HepG2 (cell line): ENCODE measurements at regions not wholly inside any gene's neighbourhood (a gene's known extent, or its start where the extent isn't known, plus 50 kb on each side); places are given as distances from the start of the nearest gene placed in this dataset.

Experiments used
- ATAC-seq: fragments of 200-7000 bp; cut with Tn5 transposase; 3 replicates; pipeline ENCODE4 v1.9.1; 2020; ENCODE audit warnings: mild to moderate bottlenecking, moderate library complexity
- BruUV-seq: library from RNA; stranded (reverse); fragments of 400-500 nt; replicated peaks from 2 replicates; lab custom pipeline; 2021; lab: Mats Ljungman, UMichigan
- CTCF ChIA-PET: fragments of 300-600 bp; formaldehyde crosslinking; extraction: SDS; loops from one replicate; lab custom pipeline; 2021; ENCODE audit warnings: low total read pairs, inconsistent platforms, low intra/inter-chr PET ratio; lab: Yijun Ruan, JAX
- POLR2A ChIA-PET: fragments of 350-600 bp; sonication (Branson Sonifier 250); formaldehyde crosslinking; loops from one replicate; lab custom pipeline; 2020; ENCODE audit warnings: antibody characterized with exemption, inconsistent platforms; lab: Yijun Ruan, JAX
- DNase-seq: peaks from one replicate; pipeline ENCODE4 v3.0.0-alpha.2; 2015; ENCODE audit warnings: low spot score
- FAIRE-seq: peaks from 3 replicates; lab custom pipeline; 2011; peaks lifted over from hg19 to GRCh38; lab: Jason Lieb, UNC
- H2AFZ ChIP-seq: one replicate; pipeline ENCODE4 v1.6.1; 2011; ENCODE audit warnings: low read length, inconsistent platforms
- H3K27ac ChIP-seq: fragments of 300-600 bp; 3 replicates; pipeline ENCODE4 v1.8.0; 2011; ENCODE audit warnings: mixed run types, mild to moderate bottlenecking, mixed read lengths, low read length, inconsistent platforms; ENCODE audit not compliant: insufficient read depth; ENCODE audit errors: extremely low read length
- H3K27me3 ChIP-seq, 2 experiments: fragments of 200-600 bp in 1 of 2; 2 replicates in 1 of 2; 3 replicates in 1 of 2; pipeline versions ENCODE4 v1.6.0 to v1.8.0; 2011; ENCODE audit warnings: low read length in 2 of 2, mild to moderate bottlenecking in 2 of 2, moderate library complexity in 2 of 2, inconsistent platforms in 1 of 2; ENCODE audit not compliant: insufficient read depth in 2 of 2, control insufficient read depth in 1 of 2
- H3K36me3 ChIP-seq, 2 experiments: fragments of 200-600 bp in 1 of 2; replicated peaks in 1 of 2; 2 replicates in 1 of 2; 3 replicates in 1 of 2; pipeline versions ENCODE4 v1.5.1 to v1.8.0; 2011; ENCODE audit warnings: low read length in 2 of 2, inconsistent platforms in 1 of 2; ENCODE audit not compliant: insufficient read depth in 2 of 2, control insufficient read depth in 1 of 2
- H3K4me1 ChIP-seq: 2 replicates; pipeline ENCODE4 v1.5.1; 2012; ENCODE audit warnings: low read length, inconsistent platforms; ENCODE audit not compliant: insufficient read depth
- H3K4me2 ChIP-seq: 2 replicates; pipeline ENCODE4 v1.6.0; 2011; ENCODE audit warnings: low read depth, low read length, inconsistent platforms
- H3K4me3 ChIP-seq, 3 experiments: fragments of 200-600 bp in 1 of 3; sonication (generic), shearing (Covaris generic) in 1 of 3; replicated peaks in 1 of 3; 2 replicates each; pipeline ENCODE4 v1.5.1; 2011 to 2016; ENCODE audit warnings: low read length in 3 of 3, inconsistent platforms in 2 of 3, low read depth in 2 of 3, mild to moderate bottlenecking in 2 of 3, control low read depth in 1 of 3, mixed read lengths in 1 of 3; ENCODE audit not compliant: insufficient read depth in 1 of 3
- H3K79me2 ChIP-seq: one replicate; pipeline ENCODE4 v1.6.1; 2011; ENCODE audit warnings: low read length, inconsistent platforms; ENCODE audit not compliant: insufficient read depth
- H3K9ac ChIP-seq: 2 replicates; pipeline ENCODE4 v1.6.0; 2011; ENCODE audit warnings: mild to moderate bottlenecking, low read depth, low read length, inconsistent platforms; ENCODE audit not compliant: insufficient read depth
- H3K9me3 ChIP-seq: 2 replicates; pipeline ENCODE4 v1.5.1; 2012; ENCODE audit warnings: mild to moderate bottlenecking, low read length
- H4K20me1 ChIP-seq: 2 replicates; pipeline ENCODE4 v1.6.0; 2011; ENCODE audit warnings: inconsistent platforms, mild to moderate bottlenecking, low read length, moderate library complexity; ENCODE audit not compliant: insufficient read depth
- CBFB ChIP-seq: sonication (generic); formaldehyde crosslinking; IDR thresholded peaks from 2 replicates; pipeline ENCODE4 v1.4.0; 2020; ENCODE audit warnings: missing genetic modification reagents
- FOXA3 ChIP-seq: IDR thresholded peaks from 2 replicates; pipeline ENCODE4 v1.6.1; 2016; ENCODE audit warnings: missing genetic modification reagents, missing compliant biosample characterization
- HCFC1 ChIP-seq: fragments of 150-350 bp; IDR thresholded peaks from 2 replicates; pipeline ENCODE4 v1.6.1; 2014; ENCODE audit warnings: low read depth, low read length
- MAFF ChIP-seq: IDR thresholded peaks from 2 replicates; pipeline ENCODE4 v1.6.1; 2011; ENCODE audit warnings: low read depth, low read length, improper control_type of control experiment
- MAFK ChIP-seq, 2 experiments: IDR thresholded peaks in 1 of 2; conservative IDR thresholded peaks in 1 of 2; 2 replicates each; pipeline ENCODE4 v1.6.1; 2011; ENCODE audit warnings: improper control_type of control experiment in 2 of 2, low read length in 2 of 2
- PBX3 ChIP-seq: sonication (generic); formaldehyde crosslinking; IDR thresholded peaks from 2 replicates; pipeline ENCODE4 v1.8.1; 2023; ENCODE audit warnings: missing genetic modification reagents, inconsistent platforms, borderline replicate concordance
- PHF21A ChIP-seq: sonication (generic); formaldehyde crosslinking; IDR thresholded peaks from 2 replicates; pipeline ENCODE4 v1.5.0; 2020; ENCODE audit warnings: mild to moderate bottlenecking, missing genetic modification reagents
- PTBP1 ChIP-seq: fragments of 200-400 bp; formaldehyde crosslinking; IDR thresholded peaks from 2 replicates; pipeline ENCODE4 v1.6.1; 2018; ENCODE audit warnings: low read length, low read depth; ENCODE audit not compliant: poor library complexity, severe bottlenecking
- SIN3A ChIP-seq: IDR thresholded peaks from 2 replicates; pipeline ENCODE4 v1.6.1; 2011; ENCODE audit warnings: low read depth, mild to moderate bottlenecking, control low read depth, low read length, borderline replicate concordance
- SP2 ChIP-seq: sonication (generic); formaldehyde crosslinking; IDR thresholded peaks from 2 replicates; pipeline ENCODE4 v1.5.1; 2020; ENCODE audit warnings: mild to moderate bottlenecking, missing genetic modification reagents
- ZBTB10 ChIP-seq: sonication (generic); formaldehyde crosslinking; IDR thresholded peaks from 2 replicates; pipeline ENCODE4 v1.4.0; 2020; ENCODE audit warnings: missing genetic modification reagents, borderline replicate concordance
- ZNF431 ChIP-seq: sonication (generic); formaldehyde crosslinking; IDR thresholded peaks from 2 replicates; pipeline ENCODE4 v1.9.0; 2022; ENCODE audit warnings: missing genetic modification reagents, low read depth, mild to moderate bottlenecking, borderline replicate concordance
- ZNF639 ChIP-seq: conservative IDR thresholded peaks from 2 replicates; pipeline ENCODE4 v1.6.1; 2018; ENCODE audit warnings: missing genetic modification reagents
- WGBS: methylation state at CpG from one replicate; pipeline ENCODE4 v1.1.6; 2017; ENCODE audit warnings: low lambda C conversion rate; 5-methylcytosine and 5-hydroxymethylcytosine counted together
- in situ Hi-C: cut with HindIII; loops from 2 replicates; pipeline ENCODE4 v1.10.0; 2017; ENCODE audit warnings: low pct_unique_long_range_greater_than_20kb; ENCODE audit not compliant: extremely low pct_ligation_motif_present
- intact Hi-C: fragments of 100-400 bp; cut with micrococcal nuclease; formaldehyde crosslinking; loops from one replicate; pipeline ENCODE4 v1.10.0; 2022; ENCODE audit not compliant: unreplicated experiment

GRCh38 chr7:10239695-10240345 is 733.9 kb upstream of the PHF14 start:
- intact Hi-C loops: no loop called here
- H3K79me2 ChIP-seq: no peaks in the 10 kb centered on the region
- TF ChIP-seq PTBP1: no peak
- peak; percentile 66 to 85 for TF ChIP-seq MAFK (conservative IDR thresholded peaks at IDR 0.05 in 1 of 2, IDR thresholded peaks at IDR 0.05 in 1 of 2; ENCODE audit: low read length in 2 of 2)
- TF ChIP-seq MAFF: peak; percentile 62
- TF ChIP-seq, all 625 proteins: peak for 2
- ATAC-seq: no peak
- ChIA-PET CTCF (no interaction called here), POLR2A (no interaction called here)
- in situ Hi-C loops: no loop called here
- Histone ChIP-seq H3K4me2 (no peak overlapping the region), H3K4me1 (no peaks in the 10 kb centered on the region), H3K36me3 (no peaks in the 10 kb centered on the region), H4K20me1 (no peaks in the 10 kb centered on the region), H3K4me3 (no peak overlapping the region), H3K27me3 (no peaks in the 10 kb centered on the region), H3K9me3 (peaks cover 81% of the 10 kb centered on the region), H2AFZ (no peak overlapping the region), H3K27ac (no peak overlapping the region), H3K9ac (no peak overlapping the region)
- 28% methylated on average over 3 of the region's 3 CpGs for WGBS
- no peak for FAIRE-seq
- no TSS peak for BruUV-seq
- no peak for DNase-seq

- DNase-seq (no peak), ATAC-seq (no peak), FAIRE-seq (no peak)
- ChIA-PET POLR2A (no interaction called here), CTCF (no interaction called here)
- Histone ChIP-seq H3K9ac (no peak overlapping the region), H2AFZ (no peak overlapping the region), H3K79me2 (no peaks in the 10 kb centered on the region), H3K27ac (no peak overlapping the region), H3K4me2 (no peak overlapping the region), H3K4me1 (no peaks in the 10 kb centered on the region), H3K4me3 (no peak overlapping the region), H3K9me3 (peaks cover 85% of the 10 kb centered on the region), H3K36me3 (no peaks in the 10 kb centered on the region), H4K20me1 (no peaks in the 10 kb centered on the region), H3K27me3 (no peaks in the 10 kb centered on the region)
- BruUV-seq: no TSS peak
- in situ Hi-C loops (no loop called here), intact Hi-C loops (no loop called here)
- TF ChIP-seq CBFB (no peak), HCFC1 (no peak), ZNF431 (no peak), ZBTB10 (CRISPR knock-in tag) (no peak), SIN3A (no peak), PHF21A (CRISPR knock-in tag) (no peak), FOXA3 (CRISPR knock-in tag) (no peak), PBX3 (CRISPR knock-in tag) (no peak), SP2 (no peak), ZNF639 (no peak)
Measured at GRCh38 chr7:10245406-10245805, 728.3 kb upstream of the PHF14 start.
